SK-N-SH (cell line): ENCODE measurements at regions not wholly inside any gene's neighbourhood (a gene's known extent, or its start where the extent isn't known, plus 50 kb on each side); places are given as distances from the start of the nearest gene placed in this dataset.

Source experiments
- CTCF ChIP-seq: fragments of 200-600 bp; sonication (generic); IDR thresholded peaks from 2 replicates; pipeline ENCODE4 v1.6.1; 2017; ENCODE audit warnings: antibody characterized with exemption, mild to moderate bottlenecking, moderate library complexity
- EP300 ChIP-seq, 2 experiments: IDR thresholded peaks; 2 replicates each; pipeline versions ENCODE4 v1.4.0 to v1.6.1; 2012; ENCODE audit warnings: borderline replicate concordance in 1 of 2, low read depth in 1 of 2, low read length in 1 of 2
- FOXM1 ChIP-seq: IDR thresholded peaks from 2 replicates; pipeline ENCODE4 v1.4.0; 2012; ENCODE audit warnings: low read depth, mild to moderate bottlenecking
- MXI1 ChIP-seq: IDR thresholded peaks from 2 replicates; pipeline ENCODE4 v1.6.1; 2012; ENCODE audit warnings: mild to moderate bottlenecking, low read depth, low read length, improper control_type of control experiment
- NFIC ChIP-seq: IDR thresholded peaks from 2 replicates; pipeline ENCODE4 v1.4.0; 2012; ENCODE audit warnings: borderline replicate concordance
- RCOR1 ChIP-seq: fragments of 150-350 bp; IDR thresholded peaks from 2 replicates; pipeline ENCODE4 v1.6.1; 2017; ENCODE audit warnings: antibody characterized with exemption, low read length

- TF ChIP-seq MXI1: no peak
- no peak for TF ChIP-seq CTCF
- no peak for TF ChIP-seq RCOR1
- TF ChIP-seq FOXM1: no peak
- TF ChIP-seq NFIC: no peak
- no peak for TF ChIP-seq EP300 (IDR thresholded peaks at IDR 0.05; ENCODE audit: borderline replicate concordance in 1 of 2, low read depth in 1 of 2, low read length in 1 of 2)
Measured at GRCh38 chr12:42730291-42730690, 140.7 kb upstream of the PRICKLE1 start.
